ENCODE measurements at regions not wholly inside any gene's neighbourhood (a gene's known extent, or its start where the extent isn't known, plus 50 kb on each side); places are given as distances from the start of the nearest gene placed in this dataset.

GRCh38 chr4:111814961-111815360 is 330.3 kb upstream of the FAM241A start:
- TF ChIP-seq, protein P1, sequence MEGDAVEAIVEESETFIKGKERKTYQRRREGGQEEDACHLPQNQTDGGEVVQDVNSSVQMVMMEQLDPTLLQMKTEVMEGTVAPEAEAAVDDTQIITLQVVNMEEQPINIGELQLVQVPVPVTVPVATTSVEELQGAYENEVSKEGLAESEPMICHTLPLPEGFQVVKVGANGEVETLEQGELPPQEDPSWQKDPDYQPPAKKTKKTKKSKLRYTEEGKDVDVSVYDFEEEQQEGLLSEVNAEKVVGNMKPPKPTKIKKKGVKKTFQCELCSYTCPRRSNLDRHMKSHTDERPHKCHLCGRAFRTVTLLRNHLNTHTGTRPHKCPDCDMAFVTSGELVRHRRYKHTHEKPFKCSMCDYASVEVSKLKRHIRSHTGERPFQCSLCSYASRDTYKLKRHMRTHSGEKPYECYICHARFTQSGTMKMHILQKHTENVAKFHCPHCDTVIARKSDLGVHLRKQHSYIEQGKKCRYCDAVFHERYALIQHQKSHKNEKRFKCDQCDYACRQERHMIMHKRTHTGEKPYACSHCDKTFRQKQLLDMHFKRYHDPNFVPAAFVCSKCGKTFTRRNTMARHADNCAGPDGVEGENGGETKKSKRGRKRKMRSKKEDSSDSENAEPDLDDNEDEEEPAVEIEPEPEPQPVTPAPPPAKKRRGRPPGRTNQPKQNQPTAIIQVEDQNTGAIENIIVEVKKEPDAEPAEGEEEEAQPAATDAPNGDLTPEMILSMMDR (IDR thresholded peaks at IDR 0.05), result no peak
- TF ChIP-seq POLR2A (IDR thresholded peaks at IDR 0.05), result no peak
